Neural progenitor cell (in vitro differentiated cells): ENCODE measurements at regions not wholly inside any gene's neighbourhood (a gene's known extent, or its start where the extent isn't known, plus 50 kb on each side); places are given as distances from the start of the nearest gene placed in this dataset.

Experiments
- CTCF ChIP-seq: fragments of 200-600 bp; sonication (generic); IDR thresholded peaks from 2 replicates; pipeline ENCODE4 v1.5.1; 2017; ENCODE audit warnings: antibody characterized with exemption, mild to moderate bottlenecking
- EZH2 ChIP-seq: fragments of 200-600 bp; sonication (generic); IDR thresholded peaks from 2 replicates; pipeline ENCODE4 v1.6.1; 2017; ENCODE audit warnings: antibody characterized with exemption, mild to moderate bottlenecking, moderate library complexity
- EZH2phosphoT487 ChIP-seq: fragments of 200-600 bp; sonication (generic); IDR thresholded peaks from 2 replicates; pipeline ENCODE4 v1.6.1; 2017; ENCODE audit warnings: antibody characterized with exemption

GRCh38 chr6:91340896-91341395 is 754.1 kb upstream of the MAP3K7 start:
- no peak for TF ChIP-seq CTCF
- no peak for TF ChIP-seq EZH2phosphoT487
- TF ChIP-seq EZH2 = no peak
